ENCODE measurements at regions not wholly inside any gene's neighbourhood (a gene's known extent, or its start where the extent isn't known, plus 50 kb on each side); places are given as distances from the start of the nearest gene placed in this dataset.

DNA sequence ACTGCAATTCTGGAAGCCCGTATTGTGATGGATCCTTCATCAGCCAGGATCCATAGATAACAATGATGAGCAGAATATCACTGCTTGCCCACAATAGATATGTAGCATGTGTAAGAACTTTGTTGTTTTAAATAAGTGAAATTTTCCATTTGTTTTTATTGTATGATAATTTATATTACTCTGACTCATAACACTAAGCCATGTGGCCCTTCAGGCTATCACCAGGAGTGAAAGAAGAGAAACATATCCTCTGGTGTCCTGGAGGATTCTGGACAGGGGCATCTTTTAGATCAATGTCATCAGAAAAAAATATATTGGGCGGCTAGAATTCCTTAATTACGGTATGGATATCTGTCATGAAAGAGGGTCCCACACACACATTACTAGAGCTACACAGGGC lies 167.5 kb downstream of the SLC6A15 start:
- in situ Hi-C loops (cut with HindIII; ENCODE audit: low sequenced_read_pairs): no loop called here

DNA sequence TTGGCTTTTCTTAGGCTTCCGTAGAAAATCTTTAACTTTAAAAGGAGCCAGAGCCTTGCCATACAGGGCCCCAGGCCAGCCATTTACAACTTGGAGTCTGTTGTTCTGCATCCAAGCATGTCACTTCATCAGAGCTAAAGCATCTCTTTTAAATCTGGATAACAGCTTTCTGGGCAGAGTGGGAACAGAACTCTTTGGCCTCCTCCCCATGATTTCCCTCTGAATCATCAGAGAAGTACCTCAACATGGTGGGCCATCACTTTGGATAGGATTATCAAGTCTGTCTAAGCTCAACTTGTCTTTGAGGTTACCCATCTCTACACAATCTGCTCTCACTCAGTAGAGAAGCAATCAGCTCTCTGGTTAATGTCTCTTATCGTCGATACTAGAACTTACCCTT lies 170.9 kb downstream of the SLC6A15 start:
- in situ Hi-C loops (cut with HindIII; ENCODE audit: low sequenced_read_pairs): no loop called here

DNA sequence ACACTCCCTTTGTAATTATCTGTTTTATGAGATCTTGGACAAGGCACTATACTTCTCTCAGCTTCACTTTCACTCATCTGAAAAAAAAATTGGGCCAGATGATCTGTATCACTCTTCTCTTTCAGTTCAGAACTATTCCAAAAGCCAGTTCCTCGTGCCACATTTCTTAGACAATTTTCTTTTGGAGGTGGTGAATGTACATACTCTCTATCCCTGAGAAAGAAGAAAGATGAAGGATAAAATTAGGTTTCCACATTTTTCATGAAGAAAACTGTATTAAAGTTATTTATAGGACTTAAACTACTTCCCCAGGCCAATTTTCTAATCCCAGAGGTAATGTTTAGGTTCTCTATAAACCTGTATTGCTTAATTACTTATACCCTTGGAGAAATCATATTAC lies 171.6 kb downstream of the SLC6A15 start:
- in situ Hi-C loops (cut with HindIII; ENCODE audit: low sequenced_read_pairs): no loop called here

DNA sequence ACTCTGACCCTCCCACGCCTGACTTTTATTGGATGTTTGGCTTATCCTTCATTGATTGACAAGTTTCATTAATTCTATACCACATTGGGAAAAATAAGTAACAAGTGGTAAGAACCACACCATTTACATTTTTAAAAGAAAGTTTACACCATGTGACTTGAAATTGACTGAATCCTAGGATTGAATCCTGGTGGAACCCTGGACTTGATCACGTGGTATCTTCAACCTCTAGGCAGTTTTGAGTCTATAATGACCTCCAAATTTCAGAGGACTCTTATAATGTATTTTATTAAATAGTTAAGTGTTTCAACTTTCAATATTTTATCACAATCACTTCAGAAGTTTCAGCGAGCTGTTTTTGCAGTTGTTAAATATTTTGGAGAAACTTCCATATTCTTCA lies 172.0 kb downstream of the SLC6A15 start:
- in situ Hi-C loops (cut with HindIII; ENCODE audit: low sequenced_read_pairs): no loop called here

DNA sequence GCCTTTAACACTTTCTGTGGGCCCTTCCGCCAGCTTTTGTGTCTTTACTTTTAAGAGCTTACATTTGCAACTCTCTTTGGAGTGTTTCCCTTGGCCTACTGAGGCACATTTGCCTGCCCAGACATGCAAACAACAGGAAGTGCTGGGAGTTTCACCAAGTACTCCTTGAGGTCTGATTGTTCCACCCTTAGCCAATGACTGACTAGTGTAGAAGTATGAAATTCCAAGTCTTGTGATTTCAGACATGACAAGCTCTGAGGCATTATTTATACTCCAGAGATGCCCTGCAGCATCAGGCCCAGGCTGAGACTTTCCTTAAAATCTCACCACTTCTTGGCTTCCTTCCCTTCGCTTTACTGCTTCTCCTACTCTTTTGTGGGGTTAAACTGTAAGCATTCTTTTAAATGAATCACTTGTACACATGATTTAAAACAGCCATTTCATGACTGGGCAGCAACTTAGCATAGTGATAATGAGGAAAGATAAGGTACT lies 174.1 kb downstream of the SLC6A15 start:
- in situ Hi-C loops (cut with HindIII; ENCODE audit: low sequenced_read_pairs): no loop called here

DNA sequence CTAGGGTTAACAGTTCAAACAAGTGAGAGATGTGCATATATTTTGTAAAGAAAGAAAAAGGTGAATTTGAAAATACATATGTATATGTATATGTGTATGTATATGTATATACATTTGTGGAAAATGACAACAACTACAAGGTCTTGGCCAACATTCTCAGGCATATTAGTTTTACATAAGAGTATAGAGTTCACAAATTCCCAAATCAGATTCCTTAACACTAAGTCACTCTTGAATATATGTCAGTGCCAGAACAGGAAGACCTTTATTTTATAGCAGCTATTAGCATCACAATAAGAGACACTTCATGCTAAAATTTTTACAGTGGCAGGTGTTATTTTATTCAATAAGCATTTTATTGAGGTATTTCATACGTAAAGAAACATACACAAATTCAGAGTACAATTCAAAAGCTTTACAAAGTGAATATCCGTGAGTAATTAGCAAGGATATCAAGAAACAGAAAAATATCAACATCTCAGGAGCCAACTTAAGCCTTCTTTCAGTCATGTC lies 179.7 kb downstream of the SLC6A15 start:
- in situ Hi-C loops (cut with HindIII; ENCODE audit: low sequenced_read_pairs): no loop called here

DNA sequence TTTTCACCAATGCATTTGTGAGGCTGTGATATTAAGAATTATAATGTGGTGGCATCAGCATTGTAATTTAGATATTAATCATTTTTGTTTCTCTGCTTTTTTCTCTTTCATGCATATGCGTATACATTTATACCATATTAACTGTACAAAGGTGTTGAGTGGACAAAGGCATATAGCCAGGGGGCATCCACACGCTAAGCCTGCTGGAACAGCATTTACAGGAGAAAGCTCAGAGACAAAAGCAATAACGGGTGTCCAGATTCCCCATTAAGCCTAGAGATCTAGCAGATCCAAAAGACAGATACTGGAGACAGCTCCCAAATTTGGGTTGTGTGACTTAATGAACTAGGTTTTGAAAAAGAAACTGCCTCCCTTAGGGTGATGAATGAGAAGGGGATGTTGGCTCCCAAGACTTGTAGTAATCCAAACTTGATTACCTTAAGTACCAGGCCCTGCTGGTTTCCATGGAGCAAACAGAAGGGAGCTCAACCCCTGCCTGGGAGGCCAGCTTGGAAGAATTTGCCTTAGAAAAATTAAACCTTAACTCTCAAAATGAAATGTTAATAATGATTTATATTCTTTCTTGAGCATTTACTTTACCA lies 181.9 kb downstream of the SLC6A15 start:
- in situ Hi-C loops (cut with HindIII; ENCODE audit: low sequenced_read_pairs): no loop called here

DNA sequence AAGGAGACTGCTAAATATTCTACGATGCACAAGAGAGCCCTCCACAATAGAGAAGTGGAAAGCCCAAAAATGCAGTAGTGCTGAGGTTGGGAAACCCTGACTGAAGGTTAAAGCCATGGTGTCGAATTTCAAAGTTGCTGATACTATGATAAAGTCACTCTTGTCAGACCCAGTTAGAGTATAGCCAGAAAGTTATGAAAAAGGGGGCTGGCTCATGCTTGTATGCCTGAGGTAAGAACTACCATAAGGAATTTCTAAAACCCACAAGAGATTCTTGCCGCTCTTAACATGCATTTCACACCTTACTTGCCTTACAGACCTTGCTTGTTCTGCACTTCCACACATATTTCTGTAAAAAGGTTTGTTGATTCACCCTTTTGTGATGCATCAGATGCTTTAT lies 184.6 kb downstream of the SLC6A15 start:
- in situ Hi-C loops (cut with HindIII; ENCODE audit: low sequenced_read_pairs): no loop called here

DNA sequence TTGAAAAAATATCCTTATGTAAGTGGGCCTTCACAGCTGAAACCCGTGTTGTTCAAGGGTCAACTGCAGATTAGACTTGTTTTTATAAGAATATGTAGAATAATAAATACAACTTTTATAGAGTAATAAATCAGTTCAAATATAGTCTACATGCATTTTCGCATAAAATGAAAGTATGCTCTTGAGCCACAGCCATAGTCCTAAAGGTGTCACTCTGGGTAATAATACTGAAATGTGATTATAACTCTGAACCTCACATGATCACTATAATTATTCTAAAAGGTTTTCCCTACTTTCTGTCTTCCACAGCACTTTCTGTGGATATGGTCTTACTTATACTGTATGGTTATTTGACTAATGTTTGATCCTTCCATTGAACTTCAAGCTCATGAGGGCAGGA lies 185.8 kb downstream of the SLC6A15 start:
- in situ Hi-C loops (cut with HindIII; ENCODE audit: low sequenced_read_pairs): no loop called here

DNA sequence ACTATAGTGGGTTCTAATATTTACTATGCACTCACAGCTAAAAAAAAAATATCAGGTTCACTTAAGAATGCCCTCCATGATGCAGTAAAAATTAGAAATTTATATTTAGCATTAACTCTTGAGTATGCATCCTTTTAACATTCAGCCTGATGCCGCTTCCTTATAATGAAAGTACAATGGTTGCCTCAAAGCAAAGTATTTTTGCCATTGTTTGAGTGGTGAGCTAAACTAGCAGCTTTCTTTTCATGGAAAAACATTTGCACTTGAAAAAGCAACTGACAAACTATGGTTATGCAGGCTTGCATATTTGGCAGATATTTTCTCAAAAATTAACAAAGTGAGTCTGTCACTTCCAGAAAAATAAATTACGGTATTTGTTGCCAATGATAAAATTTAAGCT lies 188.6 kb downstream of the SLC6A15 start:
- in situ Hi-C loops (cut with HindIII; ENCODE audit: low sequenced_read_pairs): no loop called here

DNA sequence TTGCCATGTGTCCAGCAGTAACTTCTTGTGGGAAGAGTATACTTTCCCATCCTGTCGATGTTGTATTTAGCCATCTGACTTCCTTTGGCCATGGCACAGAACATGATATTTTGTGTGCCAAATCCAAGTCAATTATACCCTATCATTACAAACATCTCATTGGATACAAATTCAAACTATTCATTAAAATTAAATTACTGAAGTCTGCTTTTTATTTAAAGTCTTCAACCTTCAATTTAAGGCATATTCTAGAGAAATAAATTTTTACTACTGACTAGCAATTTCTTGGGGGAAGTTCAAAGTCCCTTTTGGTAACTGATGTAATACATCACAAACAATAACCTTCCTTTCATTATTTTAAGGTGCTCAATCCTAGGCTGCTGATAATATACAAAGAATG lies 192.6 kb downstream of the SLC6A15 start:
- in situ Hi-C loops (cut with HindIII; ENCODE audit: low sequenced_read_pairs): no loop called here

DNA sequence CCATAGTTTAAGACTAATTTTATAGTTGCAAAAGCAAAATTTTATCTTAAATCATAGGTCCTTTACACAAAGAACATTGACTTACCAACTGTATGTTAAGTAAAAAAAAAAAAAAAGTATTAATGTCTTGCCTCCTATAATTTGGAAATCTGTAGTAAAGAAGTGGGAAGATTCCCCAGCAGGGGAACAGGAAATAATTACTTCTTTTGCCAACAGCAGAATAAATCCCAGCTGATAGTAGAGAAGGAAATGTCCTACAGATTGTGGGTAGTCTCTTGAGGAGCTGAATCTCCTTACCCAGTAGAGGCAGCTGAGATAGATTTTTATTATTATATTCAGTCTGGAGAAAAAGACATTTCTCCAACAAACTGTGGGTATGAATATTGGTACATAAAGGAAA lies 193.7 kb downstream of the SLC6A15 start:
- in situ Hi-C loops (cut with HindIII; ENCODE audit: low sequenced_read_pairs): no loop called here

DNA sequence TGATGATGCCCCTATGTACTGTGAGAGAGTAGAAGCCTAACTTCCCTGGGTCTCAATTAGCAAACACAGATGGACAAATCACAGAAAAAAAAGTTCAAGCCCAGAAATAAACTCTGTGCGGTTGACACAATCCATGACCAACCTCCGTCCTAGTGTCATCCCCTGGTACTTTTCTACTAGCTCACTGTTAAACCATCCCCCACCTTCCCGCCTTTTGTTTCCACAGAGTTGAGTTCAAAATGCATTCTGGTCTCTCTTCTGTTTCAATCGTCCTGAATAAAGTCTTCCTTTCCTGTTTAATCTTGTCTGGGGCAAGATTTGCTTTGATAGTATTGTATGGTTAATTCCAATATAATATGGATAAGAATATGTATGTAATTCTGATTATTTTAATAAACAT lies 199.9 kb downstream of the SLC6A15 start:
- in situ Hi-C loops (cut with HindIII; ENCODE audit: low sequenced_read_pairs): no loop called here

DNA sequence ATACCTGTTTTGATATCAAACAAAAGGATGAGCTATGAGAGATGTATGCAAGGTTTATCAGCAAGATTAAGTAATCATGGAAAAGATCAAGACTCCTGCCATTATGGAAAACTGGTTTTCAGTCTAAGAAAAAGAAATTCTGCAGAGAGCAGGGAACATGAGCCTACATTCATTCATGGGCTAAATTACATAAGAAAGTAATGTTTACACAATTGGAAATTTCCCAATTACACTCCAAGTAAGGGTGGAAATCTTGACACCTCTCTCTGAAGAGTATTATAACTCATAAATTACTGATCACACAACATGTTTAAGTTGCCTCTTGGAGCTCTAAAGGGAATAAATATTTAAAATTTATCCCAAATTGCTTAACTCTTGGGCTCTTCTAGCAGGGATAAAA lies 206.2 kb downstream of the SLC6A15 start:
- in situ Hi-C loops (cut with HindIII; ENCODE audit: low sequenced_read_pairs): no loop called here

DNA sequence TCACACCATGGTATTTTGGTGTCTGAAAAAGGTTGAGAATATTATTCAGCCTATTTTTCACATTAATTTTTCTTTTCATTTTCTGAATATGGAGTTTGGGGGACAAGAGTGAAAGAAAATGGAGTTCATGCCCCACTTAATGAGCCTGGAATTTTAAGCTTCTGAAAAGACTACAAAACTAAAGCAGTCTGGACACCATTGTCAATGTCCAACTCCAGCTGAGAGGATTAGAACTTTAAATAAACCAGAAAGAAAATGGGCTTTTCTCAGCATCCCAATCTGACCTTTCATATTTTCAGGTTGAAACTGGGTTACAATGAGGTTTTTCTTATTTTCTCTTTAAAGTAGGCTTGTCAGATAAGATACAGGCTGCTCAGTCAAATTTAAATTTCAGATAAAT lies 207.7 kb downstream of the SLC6A15 start:
- in situ Hi-C loops (cut with HindIII; ENCODE audit: low sequenced_read_pairs): no loop called here

DNA sequence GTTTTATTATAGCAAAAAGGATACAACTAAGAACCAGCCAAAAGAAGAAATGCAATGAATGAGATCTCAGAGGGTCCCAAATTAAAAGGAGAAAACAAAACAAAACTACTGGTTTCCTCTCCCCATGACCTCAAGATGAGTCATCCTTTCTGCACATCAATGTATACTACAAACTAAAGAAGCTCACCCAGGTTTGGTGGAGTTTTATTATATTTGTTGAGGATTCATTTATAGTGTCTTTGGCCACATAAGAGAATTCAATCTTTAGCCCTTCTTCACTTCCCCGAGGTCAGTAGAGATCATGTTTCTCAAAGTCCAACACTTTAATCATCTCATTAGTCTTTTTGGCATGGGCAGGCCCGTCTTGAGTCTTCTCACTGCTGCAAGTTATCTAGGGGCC lies 210.6 kb downstream of the SLC6A15 start:
- in situ Hi-C loops (cut with HindIII; ENCODE audit: low sequenced_read_pairs): no loop called here

DNA sequence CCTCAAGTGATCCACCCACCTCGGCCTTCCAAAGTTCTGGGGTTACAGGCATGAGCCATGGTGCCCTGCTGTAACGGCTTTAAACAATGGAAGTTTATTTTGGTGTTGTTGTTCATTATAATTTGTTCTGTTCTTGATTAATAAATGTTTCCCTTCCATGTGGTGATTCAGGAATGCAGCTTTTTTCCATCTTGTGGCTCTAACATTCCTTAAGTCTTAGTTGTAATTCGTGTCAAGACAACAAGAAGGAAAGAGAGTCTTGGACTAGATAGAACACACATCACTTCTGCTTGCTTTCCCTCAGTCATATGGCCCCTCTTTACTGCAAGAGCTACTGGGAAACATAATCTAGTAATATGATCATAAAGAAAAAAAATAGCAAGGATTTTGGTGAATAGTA lies 211.6 kb downstream of the SLC6A15 start:
- in situ Hi-C loops (cut with HindIII; ENCODE audit: low sequenced_read_pairs): no loop called here

DNA sequence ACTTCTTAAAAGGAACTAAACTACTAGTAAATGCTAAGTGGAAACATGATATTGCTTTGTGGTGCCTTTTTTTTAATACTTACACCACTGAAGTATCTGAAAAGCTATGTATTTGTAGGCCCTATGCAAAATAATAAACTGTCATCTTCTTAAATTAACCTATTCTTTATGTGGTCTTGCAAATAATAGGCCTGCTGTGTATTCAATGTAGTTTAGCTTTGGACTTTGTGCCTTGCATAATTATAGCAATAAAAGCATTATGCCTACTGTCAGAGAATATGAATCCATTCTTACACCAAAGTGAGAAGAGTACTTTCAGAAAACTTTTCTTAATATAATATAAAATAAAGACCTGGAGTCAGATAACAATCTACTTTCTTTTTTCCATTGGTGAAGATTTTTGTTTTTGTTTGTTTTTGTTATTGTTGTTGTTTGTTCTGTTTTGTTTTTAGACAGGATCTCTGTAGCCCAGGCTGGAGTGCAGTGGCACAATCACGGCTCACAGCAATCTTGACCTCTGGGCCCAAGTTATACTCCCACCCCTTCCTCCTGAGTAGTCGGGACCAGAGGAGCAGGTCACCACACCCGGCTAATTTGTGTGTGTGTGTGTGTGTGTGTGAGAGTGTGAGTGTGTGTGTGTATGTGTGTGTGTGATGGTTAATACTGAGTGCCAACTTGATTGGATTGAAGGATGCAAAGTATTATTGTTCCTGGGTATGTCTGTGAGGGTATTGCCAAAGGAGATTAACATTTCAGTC lies 213.8 kb downstream of the SLC6A15 start:
- in situ Hi-C loops (cut with HindIII; ENCODE audit: low sequenced_read_pairs): no loop called here

DNA sequence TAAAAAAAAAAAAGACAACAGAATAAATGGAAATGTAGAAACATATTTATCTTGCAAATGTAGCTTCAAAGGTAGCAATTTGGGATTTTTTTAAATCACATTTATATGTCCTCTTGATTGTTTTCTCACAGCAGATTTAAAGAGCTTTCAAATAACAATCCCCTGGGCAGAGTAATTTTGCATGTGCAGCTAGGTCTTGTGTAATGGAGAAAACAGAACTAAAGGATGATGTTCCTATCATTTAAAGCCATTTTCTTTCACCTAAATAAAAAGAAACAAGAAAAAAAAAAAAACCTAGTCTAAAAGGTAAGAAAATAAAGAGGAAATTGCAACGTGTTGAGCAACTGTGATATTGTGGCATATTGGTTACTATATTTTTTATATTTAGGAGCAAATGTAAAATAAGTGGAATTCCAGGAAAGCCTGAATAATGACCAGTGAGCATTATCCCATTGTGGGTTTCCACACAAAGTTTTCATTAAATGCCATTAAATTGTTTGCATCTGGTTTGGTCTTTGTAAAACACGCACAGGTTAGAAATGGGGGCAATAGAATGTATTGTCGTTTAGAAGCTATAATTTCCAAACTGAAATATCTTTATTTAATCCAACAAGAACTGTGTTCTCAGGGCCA lies 215.6 kb downstream of the SLC6A15 start:
- in situ Hi-C loops (cut with HindIII; ENCODE audit: low sequenced_read_pairs): no loop called here

DNA sequence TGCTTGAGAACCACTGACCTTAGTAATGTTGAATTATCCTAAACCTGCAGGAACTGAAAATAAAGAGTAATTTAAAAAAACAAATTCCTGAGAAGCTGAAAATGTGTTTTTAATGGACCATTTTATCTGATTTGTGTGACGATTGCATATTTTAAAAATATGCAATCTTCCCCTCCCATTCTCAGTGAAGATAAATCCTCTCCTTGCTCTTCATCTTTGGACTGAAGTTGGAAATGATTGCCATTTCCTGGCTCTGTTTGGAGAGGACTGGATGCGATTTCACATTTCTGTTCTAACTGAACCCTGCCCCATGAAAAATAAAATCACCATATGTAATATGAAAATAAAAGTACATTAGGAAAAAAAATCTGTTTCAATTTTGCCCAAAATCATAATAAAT lies 216.3 kb downstream of the SLC6A15 start:
- in situ Hi-C loops (cut with HindIII; ENCODE audit: low sequenced_read_pairs): no loop called here

DNA sequence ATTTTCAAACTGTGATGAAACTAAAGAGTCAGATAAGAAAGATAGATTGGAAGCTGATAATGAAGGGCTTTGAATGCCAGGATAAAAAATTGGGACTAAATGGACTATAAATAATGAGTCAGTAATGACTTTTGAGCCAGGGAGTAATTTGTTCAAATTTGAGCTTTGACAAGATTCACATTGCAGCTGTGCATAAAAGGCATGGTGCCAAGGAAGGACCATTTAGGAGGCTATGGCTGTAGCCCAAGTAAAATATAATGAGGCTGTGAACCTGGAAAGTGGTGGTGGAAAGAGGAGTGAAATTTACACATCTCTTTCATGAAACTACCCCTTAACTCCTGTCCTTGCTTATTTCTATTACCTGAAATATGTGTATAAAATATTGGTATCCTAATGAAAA lies 218.5 kb downstream of the SLC6A15 start:
- in situ Hi-C loops (cut with HindIII; ENCODE audit: low sequenced_read_pairs): no loop called here

DNA sequence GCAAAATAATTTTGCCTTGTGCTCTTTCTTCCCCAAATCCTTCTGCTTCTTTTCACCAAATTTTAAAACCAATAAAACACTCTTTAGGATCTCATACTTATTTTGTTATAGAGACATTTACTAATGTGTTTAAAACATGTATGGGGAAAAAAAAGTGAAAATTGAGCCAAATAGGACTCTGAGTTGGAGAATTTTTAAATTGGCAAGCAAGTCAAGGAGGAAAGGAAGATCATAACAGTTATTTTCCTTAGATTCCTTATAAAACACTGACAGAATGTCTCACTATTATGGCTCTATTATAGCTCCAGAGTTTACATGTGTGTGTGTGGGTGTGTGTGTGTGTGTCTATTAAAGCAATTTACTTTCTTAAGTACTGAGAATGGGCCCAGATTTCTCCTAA lies 220.5 kb downstream of the SLC6A15 start:
- in situ Hi-C loops (cut with HindIII; ENCODE audit: low sequenced_read_pairs): no loop called here

Data from DLD1 (cell line).